Activated T-cell treated with anti-CD3 and anti-CD28 coated beads, Interleukin-2, amount 50 U/mL, for 24 hours (primary cell): ENCODE measurements at regions not wholly inside any gene's neighbourhood (a gene's known extent, or its start where the extent isn't known, plus 50 kb on each side); places are given as distances from the start of the nearest gene placed in this dataset.

Source experiments
- DNase-seq: peaks from one replicate; pipeline ENCODE4 v3.0.0-alpha.2; 2020
- H3K27ac Mint-ChIP-seq: 2 replicates; pipeline ENCODE4 v1.8.0; 2020; ENCODE audit warnings: mild to moderate bottlenecking, mixed read lengths
- H3K27me3 Mint-ChIP-seq: 2 replicates; pipeline ENCODE4 v1.8.0; 2020; ENCODE audit warnings: mixed read lengths
- H3K36me3 Mint-ChIP-seq: 2 replicates; pipeline ENCODE4 v1.8.0; 2020; ENCODE audit warnings: low read depth, mixed read lengths
- H3K4me1 Mint-ChIP-seq: 2 replicates; pipeline ENCODE4 v1.8.0; 2020; ENCODE audit warnings: low read depth, mixed read lengths
- H3K4me3 Mint-ChIP-seq: 2 replicates; pipeline ENCODE4 v1.8.0; 2020; ENCODE audit warnings: mild to moderate bottlenecking, moderate library complexity, mixed read lengths
- H3K9me3 Mint-ChIP-seq: 2 replicates; pipeline ENCODE4 v1.8.0; 2020; ENCODE audit warnings: mixed read lengths

DNA sequence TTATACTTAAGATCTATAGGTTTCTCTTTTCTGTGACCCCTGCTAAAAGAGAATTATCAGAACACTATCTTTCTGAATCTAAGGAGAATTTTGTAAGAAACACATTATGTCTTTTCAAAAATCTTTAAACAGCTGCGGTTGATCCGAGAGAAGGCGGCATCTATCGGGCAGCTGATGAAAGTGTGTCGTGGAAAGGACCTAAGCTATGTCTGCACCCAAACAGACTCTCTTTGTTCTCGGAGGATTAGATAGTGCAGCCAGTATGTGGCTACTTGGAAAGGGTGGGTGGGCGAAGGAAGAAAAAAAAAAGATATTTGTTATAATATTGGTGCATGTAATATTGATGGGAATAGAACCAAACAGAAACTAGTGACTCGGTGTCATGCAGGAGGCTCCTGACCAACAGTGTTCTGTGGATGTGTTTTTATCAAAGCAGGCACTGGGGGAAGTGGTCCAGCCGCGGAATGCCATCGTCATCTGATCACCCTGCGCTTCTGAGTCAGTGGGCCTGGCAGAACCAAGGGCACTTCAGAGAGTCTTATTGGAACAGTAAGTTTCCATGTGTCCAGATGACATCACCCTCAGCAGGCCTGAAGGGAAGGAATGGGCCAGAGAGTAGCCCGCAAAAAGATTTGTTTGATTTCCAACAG is 509.7 kb upstream of the AKR1E2 start:
- DNase-seq, result no peak
- H3K4me1 Mint-ChIP-seq, result no peaks in the 10 kb centered on the region
- H3K27me3 Mint-ChIP-seq, result peaks cover 9% of the 10 kb centered on the region
- no peak overlapping the region for H3K4me3 Mint-ChIP-seq
- no peak overlapping the region for H3K27ac Mint-ChIP-seq
- H3K9me3 Mint-ChIP-seq, result no peaks in the 10 kb centered on the region
- H3K36me3 Mint-ChIP-seq, result no peaks in the 10 kb centered on the region

DNA sequence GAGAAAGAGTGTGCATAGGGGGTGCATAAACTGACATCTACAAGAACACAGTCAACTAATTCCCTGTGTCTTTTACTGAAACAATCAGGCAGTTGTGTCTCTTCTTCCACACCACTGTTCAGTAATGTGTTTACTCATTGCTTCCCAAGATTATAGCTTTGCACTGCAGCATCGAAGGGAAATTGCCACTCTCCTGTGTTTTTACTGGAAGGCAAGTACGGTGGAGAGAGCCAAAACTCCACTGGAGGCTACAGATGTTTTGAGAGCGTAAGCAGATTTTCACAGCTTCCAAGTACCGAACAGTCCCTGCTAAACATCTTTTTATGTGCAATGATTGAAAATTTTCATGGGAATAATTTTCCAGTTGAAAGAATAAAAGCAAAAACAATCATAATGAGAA is 510.5 kb upstream of the AKR1E2 start:
- no peaks in the 10 kb centered on the region for H3K4me1 Mint-ChIP-seq
- no peak for DNase-seq
- H3K36me3 Mint-ChIP-seq, result no peaks in the 10 kb centered on the region
- H3K4me3 Mint-ChIP-seq, result no peak overlapping the region
- no peak overlapping the region for H3K27ac Mint-ChIP-seq
- H3K27me3 Mint-ChIP-seq, result peaks cover 9% of the 10 kb centered on the region
- H3K9me3 Mint-ChIP-seq, result no peaks in the 10 kb centered on the region

DNA sequence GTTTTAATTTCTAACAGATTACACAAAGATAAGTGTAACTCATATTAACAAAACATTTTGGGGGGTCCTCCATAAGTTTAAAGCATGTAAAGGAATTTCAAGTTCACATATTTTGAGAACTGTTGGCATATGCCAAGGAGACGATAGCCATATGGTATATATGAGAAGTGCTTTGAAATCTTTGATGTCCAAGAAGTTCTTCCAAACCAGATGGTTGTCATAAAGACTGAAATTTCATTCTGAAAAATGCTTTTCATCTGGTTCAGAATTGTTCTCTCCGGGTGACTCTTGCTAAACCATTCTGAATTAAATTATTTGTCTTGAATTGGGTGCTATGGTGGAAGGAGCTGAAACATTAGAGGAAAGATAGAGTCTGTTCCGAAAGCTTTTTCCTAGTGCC is 513.0 kb upstream of the AKR1E2 start:
- Mint-ChIP-seq H3K4me1 (no peaks in the 10 kb centered on the region), H3K27ac (no peak overlapping the region), H3K9me3 (no peaks in the 10 kb centered on the region), H3K27me3 (peaks cover 16% of the 10 kb centered on the region), H3K4me3 (no peak overlapping the region), H3K36me3 (no peaks in the 10 kb centered on the region)
- DNase-seq, result no peak

DNA sequence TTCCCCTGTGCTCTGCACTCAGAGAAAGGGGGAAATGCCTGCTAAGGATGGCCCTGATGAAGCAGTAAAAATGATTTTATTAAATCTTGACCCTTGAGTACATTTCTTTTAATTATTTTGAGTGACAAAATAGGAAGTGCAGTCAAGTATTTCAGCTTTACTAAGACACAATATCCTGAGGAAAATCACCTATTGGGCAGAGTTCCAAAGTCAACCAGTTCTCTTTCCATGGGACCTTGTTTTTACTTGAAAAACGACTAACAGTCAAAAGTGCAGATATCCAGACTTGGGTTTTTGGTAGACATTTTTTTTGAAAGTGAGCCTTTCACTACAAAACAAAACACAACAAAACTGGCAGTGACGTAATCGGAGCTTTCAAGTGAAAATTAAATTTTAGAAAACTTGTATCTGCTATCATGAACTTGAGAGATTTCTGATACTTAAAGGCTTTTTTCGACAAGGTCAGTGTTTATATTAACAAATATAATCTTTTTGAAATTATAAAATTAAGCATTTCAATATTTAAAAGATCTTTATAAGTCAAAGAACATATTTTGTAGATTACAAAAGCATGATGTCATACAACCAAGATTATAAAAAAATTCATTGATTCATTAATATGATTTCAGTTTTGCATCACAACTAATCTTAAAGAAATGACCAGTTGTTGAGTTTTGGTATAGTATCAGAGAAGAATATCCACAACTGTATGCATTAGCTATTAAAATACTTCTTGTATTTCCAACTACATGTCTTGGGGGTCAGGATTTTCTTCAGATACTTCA is 513.8 kb upstream of the AKR1E2 start:
- no peak overlapping the region for H3K27ac Mint-ChIP-seq
- no peaks in the 10 kb centered on the region for H3K4me1 Mint-ChIP-seq
- no peak overlapping the region for H3K4me3 Mint-ChIP-seq
- no peak for DNase-seq
- no peaks in the 10 kb centered on the region for H3K9me3 Mint-ChIP-seq
- no peaks in the 10 kb centered on the region for H3K36me3 Mint-ChIP-seq
- H3K27me3 Mint-ChIP-seq, result peaks cover 16% of the 10 kb centered on the region

DNA sequence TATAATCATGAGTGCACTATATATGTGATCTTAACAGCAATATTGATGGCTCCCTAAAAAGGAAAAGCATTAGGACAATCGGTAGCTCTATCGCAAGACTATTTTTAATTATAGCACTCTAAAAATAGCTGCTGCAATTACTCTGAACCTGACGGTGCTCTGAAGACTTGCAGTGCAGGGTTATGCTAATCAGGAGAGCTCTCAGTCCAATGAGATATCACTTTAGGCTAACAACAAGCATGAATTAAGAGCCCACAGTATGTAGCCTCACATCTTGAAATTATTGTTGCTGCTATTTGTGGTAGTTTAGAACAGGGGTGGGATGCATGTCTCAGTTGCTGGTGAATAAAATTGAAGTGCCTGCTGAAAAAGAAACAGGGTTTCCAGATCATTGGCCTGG is 515.8 kb upstream of the AKR1E2 start:
- Mint-ChIP-seq H3K4me1 (no peaks in the 10 kb centered on the region), H3K4me3 (no peak overlapping the region), H3K27ac (no peak overlapping the region), H3K9me3 (no peaks in the 10 kb centered on the region), H3K36me3 (no peaks in the 10 kb centered on the region), H3K27me3 (peaks cover 22% of the 10 kb centered on the region)
- DNase-seq, result no peak

DNA sequence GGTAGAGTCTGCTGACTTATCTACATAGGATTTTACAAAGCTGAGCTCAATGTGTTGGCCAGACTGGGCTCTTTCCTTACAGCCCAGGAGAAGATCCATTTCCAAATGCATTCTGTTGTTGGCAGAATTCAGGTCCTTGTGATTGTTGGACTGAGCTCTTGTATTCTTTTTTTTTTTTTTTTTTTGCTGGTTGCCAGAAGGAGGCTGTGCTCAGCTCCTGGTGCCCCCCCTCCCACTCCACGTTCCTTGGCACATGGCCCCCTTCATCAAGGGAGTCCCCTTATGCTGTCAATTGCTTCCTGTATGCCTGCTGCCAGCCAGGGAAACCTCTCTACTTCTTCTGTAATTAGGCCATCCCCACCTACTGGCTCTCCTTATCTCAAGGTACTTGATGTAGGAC is 518.1 kb upstream of the AKR1E2 start:
- Mint-ChIP-seq H3K27ac (no peak overlapping the region), H3K9me3 (no peaks in the 10 kb centered on the region), H3K27me3 (peaks cover 25% of the 10 kb centered on the region), H3K36me3 (no peaks in the 10 kb centered on the region), H3K4me1 (no peaks in the 10 kb centered on the region), H3K4me3 (no peak overlapping the region)
- no peak for DNase-seq

DNA sequence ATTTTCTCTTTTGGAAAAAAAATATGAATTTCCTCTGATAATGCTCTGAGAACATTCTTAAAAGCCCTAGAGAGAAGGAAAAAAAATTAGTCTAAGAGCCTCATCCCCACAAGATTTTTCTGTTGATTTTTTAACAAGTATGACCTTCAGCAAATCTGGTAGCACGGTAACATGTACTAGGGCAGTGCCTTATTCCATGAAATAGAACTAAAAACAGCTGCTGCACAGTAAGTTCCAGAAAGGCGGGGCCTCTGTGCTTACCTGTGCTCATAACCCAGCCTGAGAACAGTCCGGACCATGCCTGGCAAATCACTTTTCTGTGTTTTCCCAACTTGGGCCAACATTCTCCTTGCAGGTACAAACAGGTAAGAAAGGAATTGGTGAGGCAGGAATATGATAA is 519.1 kb upstream of the AKR1E2 start:
- Mint-ChIP-seq H3K36me3 (no peaks in the 10 kb centered on the region), H3K9me3 (no peaks in the 10 kb centered on the region), H3K4me1 (no peaks in the 10 kb centered on the region), H3K27me3 (peaks cover 28% of the 10 kb centered on the region), H3K4me3 (no peak overlapping the region), H3K27ac (no peak overlapping the region)
- DNase-seq, result no peak

DNA sequence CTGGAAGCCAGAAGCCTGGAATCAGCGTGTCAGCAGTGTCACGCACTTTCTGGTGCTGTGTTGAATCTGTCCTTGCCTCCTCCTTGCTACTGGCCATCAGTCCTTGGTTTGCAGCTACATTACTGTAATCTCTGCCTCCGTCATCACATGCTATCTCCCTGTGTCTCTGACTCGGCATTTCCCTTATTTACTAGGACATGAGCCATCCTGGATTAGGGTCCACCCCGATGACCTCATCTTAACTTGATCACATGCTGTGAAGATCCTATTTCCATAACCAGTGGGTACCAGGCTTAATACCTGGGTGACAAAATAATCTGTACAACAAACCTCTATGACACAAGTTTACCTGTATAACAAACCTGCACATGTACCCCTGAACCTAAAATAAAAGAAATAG is 518.0 kb upstream of the KLF6 start:
- H3K27me3 Mint-ChIP-seq, result peaks cover 21% of the 10 kb centered on the region
- no peak overlapping the region for H3K27ac Mint-ChIP-seq
- H3K36me3 Mint-ChIP-seq, result no peaks in the 10 kb centered on the region
- no peak for DNase-seq
- no peaks in the 10 kb centered on the region for H3K9me3 Mint-ChIP-seq
- H3K4me1 Mint-ChIP-seq, result no peaks in the 10 kb centered on the region
- no peak overlapping the region for H3K4me3 Mint-ChIP-seq

DNA sequence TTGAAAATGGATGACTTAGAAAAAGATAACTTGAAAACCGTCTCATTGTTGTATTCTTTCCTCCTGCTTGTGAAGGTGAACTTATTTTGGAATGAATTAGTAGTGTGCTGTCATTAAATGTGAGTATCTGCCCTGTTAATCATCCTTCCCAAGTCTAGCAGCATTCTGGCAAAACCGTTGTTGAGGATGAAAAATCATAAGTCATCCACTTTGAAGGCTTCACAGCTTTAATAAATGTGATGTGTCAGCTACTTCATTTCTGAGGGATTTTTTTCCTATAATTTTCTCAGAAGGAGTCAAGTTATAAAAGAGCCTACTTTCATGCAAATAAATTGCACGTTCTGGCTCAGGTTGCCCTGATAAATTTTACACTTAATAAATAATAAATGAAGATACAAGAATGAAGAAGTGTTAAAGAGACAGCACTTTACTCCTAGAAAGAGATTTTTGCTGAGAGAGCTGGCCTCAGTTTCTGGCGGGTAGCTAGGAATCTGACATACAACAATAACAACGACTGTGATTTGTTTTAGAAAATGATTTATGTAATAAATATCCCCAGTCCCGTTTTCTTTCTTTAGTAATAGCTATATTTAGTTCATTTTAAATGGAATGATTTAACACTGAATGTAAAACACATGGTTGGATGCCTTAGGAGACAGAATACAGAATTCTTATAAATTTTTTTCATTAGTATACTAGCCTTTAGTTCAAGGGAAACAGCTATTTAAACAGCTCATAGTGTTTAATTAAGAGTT is 516.5 kb upstream of the KLF6 start:
- Mint-ChIP-seq H3K27me3 (peaks cover 16% of the 10 kb centered on the region), H3K36me3 (no peaks in the 10 kb centered on the region), H3K4me3 (no peak overlapping the region), H3K27ac (no peak overlapping the region), H3K4me1 (no peaks in the 10 kb centered on the region), H3K9me3 (no peaks in the 10 kb centered on the region)
- DNase-seq, result no peak

DNA sequence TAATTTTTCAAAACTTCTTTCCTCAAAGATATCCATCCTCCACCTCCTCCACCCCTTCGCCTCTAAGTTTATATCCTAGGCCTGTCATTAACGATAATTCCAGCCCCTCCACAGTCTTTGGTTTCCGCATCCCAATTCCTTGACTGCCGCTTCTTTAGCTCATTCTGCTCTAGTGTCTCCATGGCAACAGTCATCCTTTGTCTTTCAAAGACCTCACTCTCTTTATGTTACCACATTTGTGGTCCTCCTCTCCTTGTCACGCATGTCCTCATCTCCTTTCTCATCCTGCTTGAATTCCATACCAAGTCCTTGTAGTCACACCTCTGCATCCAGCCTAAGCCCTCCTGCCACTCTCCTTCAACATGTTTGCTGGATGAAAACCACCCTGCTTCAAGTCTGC is 511.2 kb upstream of the KLF6 start:
- Mint-ChIP-seq H3K27ac (no peak overlapping the region), H3K4me3 (no peak overlapping the region), H3K9me3 (no peaks in the 10 kb centered on the region), H3K36me3 (no peaks in the 10 kb centered on the region), H3K4me1 (no peaks in the 10 kb centered on the region), H3K27me3 (no peaks in the 10 kb centered on the region)
- no peak for DNase-seq

DNA sequence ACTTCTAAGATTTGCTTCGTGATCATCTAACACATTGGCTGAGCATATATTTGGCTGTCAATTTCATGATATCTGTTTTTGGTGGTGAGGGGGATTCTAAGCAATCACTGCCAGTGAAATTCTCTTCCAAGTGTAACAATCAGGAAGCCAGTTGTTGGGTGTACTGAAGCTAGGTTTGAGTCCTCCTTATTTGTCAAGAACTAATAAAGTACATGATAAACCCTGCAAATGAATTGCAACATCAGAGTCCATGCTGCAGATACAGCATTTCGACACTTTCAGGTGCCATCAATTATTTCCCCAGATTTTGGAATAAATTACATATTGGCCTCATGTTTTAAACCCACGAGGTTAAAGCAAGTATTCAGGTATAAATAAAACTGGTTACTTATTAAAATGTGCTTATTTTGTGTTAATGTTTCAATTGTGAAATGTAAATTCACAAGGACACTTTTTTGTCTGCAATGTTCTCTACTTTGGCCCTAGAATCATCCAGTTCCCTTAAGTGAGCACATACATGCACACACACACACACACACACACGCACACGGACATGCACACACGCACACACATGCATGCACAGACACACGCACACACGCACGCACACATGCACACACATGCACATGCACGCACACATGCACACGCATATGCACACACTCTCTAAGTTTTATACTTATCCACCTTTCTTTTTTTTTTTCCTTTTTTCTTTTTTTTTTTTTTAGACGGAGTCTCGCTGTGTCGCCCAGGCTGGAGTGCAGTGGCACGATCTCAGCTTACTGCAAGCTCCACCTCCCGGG is 510.2 kb upstream of the KLF6 start:
- Mint-ChIP-seq H3K27me3 (peaks cover 2% of the 10 kb centered on the region), H3K27ac (no peak overlapping the region), H3K36me3 (no peaks in the 10 kb centered on the region), H3K4me3 (no peak overlapping the region), H3K9me3 (no peaks in the 10 kb centered on the region), H3K4me1 (no peaks in the 10 kb centered on the region)
- DNase-seq, result no peak

DNA sequence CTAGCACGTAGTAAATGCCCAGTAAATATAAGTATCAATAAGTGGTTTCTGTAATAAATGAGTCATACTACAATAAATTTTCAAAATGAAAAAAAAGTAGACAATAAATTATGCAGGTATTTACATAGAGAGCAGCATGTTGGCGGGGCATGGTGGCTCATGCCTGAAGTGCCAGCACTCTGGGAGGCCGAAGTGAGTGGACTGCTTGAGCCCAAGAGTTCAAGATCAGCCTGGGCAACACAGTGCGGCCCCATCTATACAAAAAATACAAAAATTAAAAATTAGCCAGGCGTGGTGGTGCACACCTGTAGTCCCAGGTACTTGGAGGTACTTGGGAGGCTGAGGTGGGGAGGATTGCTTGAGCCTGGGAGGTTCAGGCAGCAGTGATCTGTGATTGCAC is 509.3 kb upstream of the KLF6 start:
- H3K4me1 Mint-ChIP-seq, result no peaks in the 10 kb centered on the region
- no peak overlapping the region for H3K27ac Mint-ChIP-seq
- no peaks in the 10 kb centered on the region for H3K36me3 Mint-ChIP-seq
- no peak overlapping the region for H3K4me3 Mint-ChIP-seq
- peaks cover 2% of the 10 kb centered on the region for H3K27me3 Mint-ChIP-seq
- DNase-seq, result no peak
- H3K9me3 Mint-ChIP-seq, result no peaks in the 10 kb centered on the region

DNA sequence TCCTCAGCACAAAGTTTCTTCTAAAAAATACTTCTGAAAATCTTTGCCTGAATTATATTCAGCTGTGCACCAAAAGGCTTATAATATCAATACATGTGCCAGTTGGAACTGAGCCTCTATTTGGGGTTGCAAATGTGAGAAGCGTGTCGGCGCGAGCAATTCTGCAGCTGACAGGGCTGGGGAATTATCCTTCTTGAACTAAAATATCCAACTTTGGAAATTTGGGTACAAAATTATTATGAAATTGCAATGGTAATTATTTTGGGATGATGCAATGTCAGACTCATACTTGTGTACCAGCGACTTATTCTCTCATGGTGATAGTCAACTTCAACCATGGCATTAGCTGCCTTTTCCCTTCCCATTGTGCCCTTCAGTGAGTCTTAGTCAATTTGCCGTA is 507.0 kb upstream of the KLF6 start:
- no peak for DNase-seq
- no peak overlapping the region for H3K27ac Mint-ChIP-seq
- no peaks in the 10 kb centered on the region for H3K4me1 Mint-ChIP-seq
- H3K9me3 Mint-ChIP-seq, result no peaks in the 10 kb centered on the region
- H3K4me3 Mint-ChIP-seq, result no peak overlapping the region
- H3K36me3 Mint-ChIP-seq, result no peaks in the 10 kb centered on the region
- peaks cover 2% of the 10 kb centered on the region for H3K27me3 Mint-ChIP-seq

DNA sequence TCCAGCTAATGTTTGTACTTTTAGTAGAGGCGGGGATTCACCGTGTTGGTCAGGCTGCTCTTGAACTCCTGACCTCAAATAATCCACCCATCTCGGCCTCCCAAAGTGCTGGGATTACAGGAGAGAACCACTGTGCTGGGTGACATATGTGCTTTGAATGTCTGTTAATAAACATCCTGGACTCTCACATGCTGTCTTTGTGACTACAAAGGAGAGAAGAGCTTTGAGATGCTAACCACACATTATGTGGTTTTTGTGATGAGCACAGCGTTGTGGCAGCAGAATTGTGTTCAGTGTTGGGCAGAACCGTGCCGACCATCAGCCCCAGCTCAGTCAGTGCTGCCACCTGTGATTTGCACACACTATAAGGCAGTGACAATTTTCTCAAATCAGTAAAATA is 500.1 kb upstream of the KLF6 start:
- DNase-seq, result no peak
- Mint-ChIP-seq H3K27me3 (no peaks in the 10 kb centered on the region), H3K4me1 (peaks cover 6% of the 10 kb centered on the region), H3K4me3 (no peak overlapping the region), H3K36me3 (no peaks in the 10 kb centered on the region), H3K27ac (no peak overlapping the region), H3K9me3 (no peaks in the 10 kb centered on the region)
